ENCODE measurements at regions not wholly inside any gene's neighbourhood (a gene's known extent, or its start where the extent isn't known, plus 50 kb on each side); places are given as distances from the start of the nearest gene placed in this dataset.

GRCh38 chr12:5348057-5348456 lies 83.9 kb upstream of the NTF3 start:
- TF ChIP-seq, protein P1, sequence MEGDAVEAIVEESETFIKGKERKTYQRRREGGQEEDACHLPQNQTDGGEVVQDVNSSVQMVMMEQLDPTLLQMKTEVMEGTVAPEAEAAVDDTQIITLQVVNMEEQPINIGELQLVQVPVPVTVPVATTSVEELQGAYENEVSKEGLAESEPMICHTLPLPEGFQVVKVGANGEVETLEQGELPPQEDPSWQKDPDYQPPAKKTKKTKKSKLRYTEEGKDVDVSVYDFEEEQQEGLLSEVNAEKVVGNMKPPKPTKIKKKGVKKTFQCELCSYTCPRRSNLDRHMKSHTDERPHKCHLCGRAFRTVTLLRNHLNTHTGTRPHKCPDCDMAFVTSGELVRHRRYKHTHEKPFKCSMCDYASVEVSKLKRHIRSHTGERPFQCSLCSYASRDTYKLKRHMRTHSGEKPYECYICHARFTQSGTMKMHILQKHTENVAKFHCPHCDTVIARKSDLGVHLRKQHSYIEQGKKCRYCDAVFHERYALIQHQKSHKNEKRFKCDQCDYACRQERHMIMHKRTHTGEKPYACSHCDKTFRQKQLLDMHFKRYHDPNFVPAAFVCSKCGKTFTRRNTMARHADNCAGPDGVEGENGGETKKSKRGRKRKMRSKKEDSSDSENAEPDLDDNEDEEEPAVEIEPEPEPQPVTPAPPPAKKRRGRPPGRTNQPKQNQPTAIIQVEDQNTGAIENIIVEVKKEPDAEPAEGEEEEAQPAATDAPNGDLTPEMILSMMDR (IDR thresholded peaks at IDR 0.05) = no peak

DNA sequence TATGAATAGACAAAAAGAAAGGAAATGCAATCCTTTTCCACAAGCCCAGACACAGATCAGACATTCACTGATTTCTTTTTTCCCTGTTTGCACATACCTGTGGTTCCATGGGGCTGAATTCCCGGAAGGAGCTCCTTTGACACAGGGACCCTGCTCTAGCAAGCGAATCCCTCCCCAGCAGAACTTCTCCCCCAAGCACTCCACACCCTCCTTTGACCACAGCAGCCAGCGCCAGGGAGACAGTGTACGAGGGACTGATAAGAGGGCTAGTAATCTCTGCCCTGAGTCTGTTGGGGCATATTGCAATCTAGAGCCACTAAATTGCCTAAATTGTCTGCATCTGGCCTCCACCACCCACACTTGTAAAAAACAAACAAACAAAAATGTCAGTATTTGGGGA lies 83.4 kb upstream of the NTF3 start:
- TF ChIP-seq, protein P1 (IDR thresholded peaks at IDR 0.05) = no peak

GRCh38 chr12:5364036-5364770 lies 67.7 kb upstream of the NTF3 start:
- TF ChIP-seq, protein P1 (IDR thresholded peaks at IDR 0.05) = no peak

DNA sequence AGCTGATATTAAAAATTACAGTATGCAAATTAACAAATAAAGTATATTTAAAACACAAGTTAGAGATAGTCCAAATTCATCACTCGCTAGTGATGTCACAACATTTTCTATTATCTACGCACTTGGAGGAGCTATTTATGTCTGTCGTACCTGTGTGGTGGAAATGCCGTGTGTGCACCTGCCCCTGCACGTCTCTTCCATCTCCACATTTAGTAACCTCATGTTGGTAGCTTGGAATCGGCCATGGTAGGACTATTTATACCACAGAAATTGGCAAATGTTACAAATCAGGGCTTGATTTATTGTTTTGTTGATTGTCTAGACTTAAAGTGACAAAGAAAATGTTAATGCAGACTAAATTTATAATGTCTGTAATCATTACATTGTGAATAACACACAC lies 62.6 kb upstream of the NTF3 start:
- TF ChIP-seq, protein P1 (IDR thresholded peaks at IDR 0.05) = no peak

- TF ChIP-seq, protein P1 (IDR thresholded peaks at IDR 0.05) = no peak
Observed at GRCh38 chr12:5371631-5372030, 60.3 kb upstream of the NTF3 start.

GRCh38 chr12:5374713-5375112 lies 57.2 kb upstream of the NTF3 start:
- TF ChIP-seq, protein P1 (IDR thresholded peaks at IDR 0.05) = no peak

DNA sequence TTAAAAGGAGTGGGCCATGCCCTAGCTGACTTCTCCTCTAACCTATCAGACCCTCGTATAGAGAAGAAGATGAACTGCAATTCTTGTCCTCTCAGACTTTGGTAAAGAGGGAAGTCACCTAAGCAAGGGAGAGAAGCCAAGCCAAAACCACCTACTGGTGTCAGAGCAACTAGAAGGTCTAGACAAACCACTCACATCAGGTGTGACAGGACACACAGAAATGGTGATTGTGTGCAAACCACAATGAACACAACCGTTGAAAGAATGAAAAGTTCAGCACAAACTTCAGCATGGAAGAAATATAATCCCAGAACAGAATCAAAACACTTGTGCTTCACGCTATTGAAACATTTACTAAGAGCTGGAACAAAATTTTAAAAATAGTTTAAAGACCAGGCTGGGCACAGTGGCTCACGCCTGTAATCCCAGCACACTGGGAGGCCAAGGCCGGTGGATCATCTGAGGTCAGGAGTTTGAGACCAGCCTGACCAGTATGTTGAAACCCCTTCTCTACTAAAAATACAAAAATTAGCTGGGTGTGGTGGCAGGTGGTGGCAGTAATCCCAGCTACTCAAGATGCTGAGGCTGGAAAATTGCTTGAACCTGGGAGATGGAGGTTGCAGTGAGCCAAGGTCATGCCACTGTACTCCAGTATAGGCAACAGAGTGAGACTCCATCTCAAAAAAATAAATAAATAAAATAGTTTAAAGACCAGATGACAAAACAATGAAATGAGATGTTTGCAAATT lies 56.2 kb upstream of the NTF3 start:
- TF ChIP-seq, protein P1 (IDR thresholded peaks at IDR 0.05) = no peak
